Sigmoid colon (tissue), 3 donors: ENCODE measurements at regions not wholly inside any gene's neighbourhood (a gene's known extent, or its start where the extent isn't known, plus 50 kb on each side); places are given as distances from the start of the nearest gene placed in this dataset.

ENCODE experiments used
- small RNA-seq, 3 donors: library from RNA; depleted of rRNA; stranded (forward); fragments of <200 nt; gene quantifications; one replicate each; pipeline ENCODE3, GENCODE V24; 2016

Small RNAs in the stretch of these regions (small RNA-seq; reads per million reads assigned to genes)
- 0 reads per million in 3 donors for gene AL022161.1
- gene RN7SL379P, result 0 reads per million in 3 donors
- gene RNA5SP510, result 0 reads per million in 3 donors
- gene RPS29P28, result 0 reads per million in 3 donors
